ENCODE measurements at regions not wholly inside any gene's neighbourhood (a gene's known extent, or its start where the extent isn't known, plus 50 kb on each side); places are given as distances from the start of the nearest gene placed in this dataset.

DNA sequence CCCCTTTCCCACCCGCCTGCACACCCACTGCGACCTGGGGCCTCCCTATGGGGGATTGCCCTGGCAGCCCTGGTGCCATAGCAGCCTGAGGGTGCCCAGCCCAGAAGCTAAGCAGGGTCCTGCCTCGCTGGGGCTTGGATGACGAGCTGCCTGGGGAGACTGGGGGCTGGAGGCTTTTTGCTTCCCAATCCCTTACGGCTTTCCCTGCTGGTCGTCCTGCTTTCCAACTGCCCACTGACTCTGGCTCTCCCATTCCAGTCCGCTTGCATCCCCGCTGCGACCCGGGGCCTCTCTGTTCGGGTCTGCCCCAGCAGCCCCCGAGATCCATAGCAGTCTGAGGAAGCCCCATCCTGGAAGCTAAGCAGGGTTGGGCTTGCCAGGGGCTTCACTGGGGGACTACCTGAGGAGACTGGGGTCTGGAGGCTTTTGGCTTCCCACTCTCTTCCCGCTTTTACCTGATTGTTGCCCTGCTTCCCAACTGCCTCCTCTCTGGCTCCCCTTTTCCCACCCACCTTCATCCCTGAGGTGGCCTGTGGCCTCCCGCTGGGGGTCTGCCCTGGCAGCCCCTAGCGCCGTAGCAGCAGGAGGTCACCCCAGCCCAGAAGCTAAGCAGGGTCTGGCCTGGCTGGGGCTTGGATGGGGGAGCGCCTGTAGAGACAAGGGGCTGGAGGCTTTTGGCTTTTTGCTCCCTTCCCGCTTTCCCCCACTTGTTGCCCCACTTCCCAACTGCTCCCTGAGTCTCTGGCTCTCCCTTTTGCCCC is 2292.8 kb downstream of the TP53TG3F start:
- intact Hi-C loops (cut with DNase I) = no loop called here
- TF ChIP-seq, protein P1, sequence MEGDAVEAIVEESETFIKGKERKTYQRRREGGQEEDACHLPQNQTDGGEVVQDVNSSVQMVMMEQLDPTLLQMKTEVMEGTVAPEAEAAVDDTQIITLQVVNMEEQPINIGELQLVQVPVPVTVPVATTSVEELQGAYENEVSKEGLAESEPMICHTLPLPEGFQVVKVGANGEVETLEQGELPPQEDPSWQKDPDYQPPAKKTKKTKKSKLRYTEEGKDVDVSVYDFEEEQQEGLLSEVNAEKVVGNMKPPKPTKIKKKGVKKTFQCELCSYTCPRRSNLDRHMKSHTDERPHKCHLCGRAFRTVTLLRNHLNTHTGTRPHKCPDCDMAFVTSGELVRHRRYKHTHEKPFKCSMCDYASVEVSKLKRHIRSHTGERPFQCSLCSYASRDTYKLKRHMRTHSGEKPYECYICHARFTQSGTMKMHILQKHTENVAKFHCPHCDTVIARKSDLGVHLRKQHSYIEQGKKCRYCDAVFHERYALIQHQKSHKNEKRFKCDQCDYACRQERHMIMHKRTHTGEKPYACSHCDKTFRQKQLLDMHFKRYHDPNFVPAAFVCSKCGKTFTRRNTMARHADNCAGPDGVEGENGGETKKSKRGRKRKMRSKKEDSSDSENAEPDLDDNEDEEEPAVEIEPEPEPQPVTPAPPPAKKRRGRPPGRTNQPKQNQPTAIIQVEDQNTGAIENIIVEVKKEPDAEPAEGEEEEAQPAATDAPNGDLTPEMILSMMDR (IDR thresholded peaks at IDR 0.05) = no peak
- TF ChIP-seq POLR2A (IDR thresholded peaks at IDR 0.05) = no peak
- Histone ChIP-seq H3K4me1 (replicated peaks in 1 of 2) (no peaks in the 10 kb centered on the region), H3K9me3 (replicated peaks in 1 of 3) (no peaks in the 10 kb centered on the region), H3K27ac (no peak overlapping the region), H3K36me3 (replicated peaks in 1 of 2) (no peaks in the 10 kb centered on the region), H3K27me3 (no peaks in the 10 kb centered on the region), H3K4me3 (no peak overlapping the region)
- WGBS, 4 donors = 76 to 83% (median 80%) methylated on average over 17 to 18 of the region's 18 CpGs
- peak in 1 of 7 donors; percentile 11 for DNase-seq

DNA sequence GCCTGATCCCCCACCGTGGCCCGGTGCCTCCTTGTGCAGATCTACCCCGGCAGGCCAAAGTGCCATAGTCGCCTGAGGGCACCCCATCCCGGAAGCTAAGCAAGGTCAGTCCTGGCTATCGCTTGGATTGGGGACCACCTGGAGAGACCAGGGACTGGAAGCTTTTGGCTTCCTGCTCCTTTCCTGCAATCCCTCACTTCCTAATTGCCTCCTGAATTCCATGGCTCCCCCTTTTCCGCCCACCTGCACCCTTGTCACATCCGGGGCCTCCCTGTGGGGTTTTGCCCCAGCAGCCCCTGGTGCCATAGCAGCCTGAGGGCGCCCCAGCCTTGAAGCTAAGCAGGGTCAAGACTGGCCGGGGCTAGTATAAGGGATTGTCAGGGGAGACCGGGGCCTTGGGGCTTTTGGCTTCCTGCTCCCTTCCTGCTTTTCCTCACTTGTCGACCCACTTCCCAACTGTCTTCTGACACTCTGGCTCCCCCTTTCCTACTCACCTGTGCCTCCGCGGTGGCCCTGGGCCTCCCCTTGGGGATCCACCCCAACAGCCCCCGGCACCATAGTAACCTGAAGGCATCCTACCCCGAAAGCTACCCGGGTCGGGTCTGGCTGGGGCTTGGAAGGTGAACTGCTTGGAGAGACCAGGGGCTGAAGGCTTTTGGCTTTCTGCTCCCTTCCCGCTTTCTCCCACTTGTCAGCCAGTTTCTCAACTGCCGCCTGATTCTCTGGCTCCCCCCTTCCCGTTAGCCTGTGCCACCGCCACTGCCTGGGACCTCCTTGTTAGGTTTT is 2293.6 kb downstream of the TP53TG3F start:
- peak in 1 of 7 donors; percentile 31 for DNase-seq
- no peak overlapping the region for H3K4me3 ChIP-seq
- H3K9me3 ChIP-seq (replicated peaks in 1 of 3) = no peaks in the 10 kb centered on the region
- H3K27ac ChIP-seq = no peak overlapping the region
- WGBS, 4 donors = 85 to 89% (median 86%) methylated on average over 21 to 22 of the region's 22 CpGs
- H3K4me1 ChIP-seq (replicated peaks in 1 of 2) = no peaks in the 10 kb centered on the region
- intact Hi-C loops (cut with DNase I) = no loop called here
- no peaks in the 10 kb centered on the region for H3K27me3 ChIP-seq
- TF ChIP-seq, protein P1 (IDR thresholded peaks at IDR 0.05) = no peak
- no peak for TF ChIP-seq POLR2A (IDR thresholded peaks at IDR 0.05)
- no peaks in the 10 kb centered on the region for H3K36me3 ChIP-seq (replicated peaks in 1 of 2)

DNA sequence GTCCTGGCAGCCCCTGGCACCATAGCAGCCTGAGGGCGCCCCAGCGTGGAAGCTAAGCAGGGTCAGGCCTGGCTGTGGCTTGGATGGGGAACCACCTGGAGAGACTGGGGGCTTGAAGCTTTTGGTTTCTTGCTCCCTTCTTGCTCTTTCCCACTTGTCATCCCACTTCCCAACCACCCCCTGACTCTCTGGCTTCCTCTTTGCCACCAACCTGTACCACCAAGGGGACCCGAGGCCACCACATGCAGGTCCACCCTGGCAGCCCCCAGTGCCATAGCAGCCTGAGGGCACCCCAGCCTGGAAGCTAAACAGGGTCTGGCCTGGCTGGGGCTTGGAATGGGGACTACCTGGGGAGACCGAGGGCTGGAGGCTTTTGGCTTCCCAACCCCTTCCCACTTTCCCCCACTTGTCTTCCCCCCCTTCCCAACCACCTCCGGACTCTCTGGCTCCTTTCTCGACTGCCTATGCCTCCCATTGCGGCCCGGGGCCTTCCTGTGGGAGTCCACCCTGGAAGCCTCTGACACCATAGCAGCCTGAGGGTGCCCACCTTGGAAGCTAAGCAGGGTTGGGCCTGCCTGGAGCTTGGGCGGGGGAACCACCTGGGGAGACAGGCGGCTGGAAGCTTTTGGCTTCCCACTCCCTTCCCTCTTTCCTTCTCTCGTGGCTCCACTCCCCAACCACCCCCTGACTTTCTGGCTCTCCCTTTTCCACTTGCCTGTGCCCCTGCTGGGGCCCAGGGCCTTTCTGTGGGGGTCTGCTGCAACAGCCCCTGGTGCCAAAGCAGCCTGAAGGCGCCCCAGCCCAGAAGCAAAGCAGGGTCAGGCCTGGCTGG is 2294.4 kb downstream of the TP53TG3F start:
- no peaks in the 10 kb centered on the region for H3K4me1 ChIP-seq (replicated peaks in 1 of 2)
- H3K27ac ChIP-seq = no peak overlapping the region
- DNase-seq = peak in 1 of 7 donors; percentile 13
- intact Hi-C loops (cut with DNase I) = no loop called here
- no peak overlapping the region for H3K4me3 ChIP-seq
- no peaks in the 10 kb centered on the region for H3K36me3 ChIP-seq (replicated peaks in 1 of 2)
- H3K9me3 ChIP-seq (replicated peaks in 1 of 3) = no peaks in the 10 kb centered on the region
- no peaks in the 10 kb centered on the region for H3K27me3 ChIP-seq
- 71 to 78% (median 75%) methylated on average over 11 to 12 of the region's 12 CpGs for WGBS, 4 donors
- TF ChIP-seq, protein P1 (IDR thresholded peaks at IDR 0.05) = no peak
- TF ChIP-seq POLR2A (IDR thresholded peaks at IDR 0.05) = no peak

Data from adrenal gland (tissue), 9 donors.